Islet precursor cell (in vitro differentiated cells): ENCODE measurements at regions not wholly inside any gene's neighbourhood (a gene's known extent, or its start where the extent isn't known, plus 50 kb on each side); places are given as distances from the start of the nearest gene placed in this dataset.

Experiments
- DNase-seq: peaks from one replicate; pipeline ENCODE4 v3.0.0-alpha.2; 2018

DNA sequence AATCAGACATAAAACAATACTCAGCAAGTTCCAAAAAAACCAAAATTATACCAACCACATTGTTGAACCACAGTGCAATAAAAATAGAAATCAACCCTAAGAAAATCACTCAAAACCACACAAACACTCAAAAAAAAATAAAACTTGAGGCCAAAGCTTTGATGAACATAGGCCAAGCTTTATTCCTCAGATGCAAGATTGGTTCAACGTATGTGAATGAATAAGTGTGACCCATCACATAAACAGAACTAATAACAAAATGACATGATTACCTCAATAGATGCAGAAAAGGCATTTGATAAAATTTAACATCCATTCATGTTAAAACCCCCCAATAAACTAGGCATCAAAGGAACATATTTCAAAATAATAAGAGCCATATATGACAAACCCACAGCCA, 506.1 kb upstream of the FZD8 start:
- no peak for DNase-seq

DNA sequence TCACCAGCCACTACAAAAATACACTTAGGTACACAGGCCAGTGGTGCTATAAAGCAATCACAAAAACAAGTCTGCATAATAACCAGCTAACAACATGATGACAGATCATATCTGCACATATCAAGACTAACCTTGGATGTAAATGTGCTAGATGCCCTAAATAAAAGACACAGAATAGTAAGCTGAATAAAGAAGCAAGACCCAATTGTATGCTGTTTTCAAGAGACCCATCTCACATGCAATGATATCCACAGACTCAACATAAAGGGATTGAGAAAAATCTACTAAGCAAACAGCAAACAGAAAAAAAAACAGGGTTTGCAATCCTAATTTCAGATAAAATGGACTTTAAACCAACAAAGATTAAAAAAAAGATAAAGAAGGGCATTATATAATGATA, 505.4 kb upstream of the FZD8 start:
- DNase-seq, result no peak

DNA sequence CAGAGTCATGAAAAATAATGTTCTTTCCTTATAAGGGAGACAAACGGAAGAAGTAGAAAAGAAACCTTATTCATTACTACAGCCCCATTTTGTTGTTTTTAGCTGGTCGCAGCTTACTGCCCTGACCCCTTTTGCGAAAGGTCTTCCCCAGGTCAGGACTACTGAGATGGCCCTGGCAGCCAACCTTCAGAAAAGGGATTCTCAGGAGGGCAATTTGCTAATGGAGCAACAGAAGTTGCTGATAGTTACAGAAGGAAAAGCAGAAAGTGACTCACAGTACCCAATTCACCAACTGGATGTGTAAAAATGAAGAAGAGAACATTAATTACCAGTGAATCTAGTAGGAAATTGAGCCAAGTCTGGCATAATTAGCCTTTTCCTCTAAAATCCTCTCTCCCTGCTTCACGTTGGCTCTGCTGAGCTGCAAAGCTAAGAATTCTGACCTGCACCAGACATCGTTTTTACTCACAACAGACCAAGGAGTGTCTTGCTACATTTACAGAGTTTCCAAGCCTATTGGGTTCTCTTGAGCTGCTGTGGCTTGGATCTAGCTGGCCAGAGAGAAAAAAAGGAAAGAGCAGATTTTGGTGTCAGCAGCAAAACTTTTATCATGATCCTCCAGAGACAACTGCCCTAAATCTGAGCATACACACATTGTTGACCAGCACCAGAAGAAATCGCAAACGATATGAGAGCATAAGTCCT, 499.9 kb upstream of the FZD8 start:
- DNase-seq, result no peak

DNA sequence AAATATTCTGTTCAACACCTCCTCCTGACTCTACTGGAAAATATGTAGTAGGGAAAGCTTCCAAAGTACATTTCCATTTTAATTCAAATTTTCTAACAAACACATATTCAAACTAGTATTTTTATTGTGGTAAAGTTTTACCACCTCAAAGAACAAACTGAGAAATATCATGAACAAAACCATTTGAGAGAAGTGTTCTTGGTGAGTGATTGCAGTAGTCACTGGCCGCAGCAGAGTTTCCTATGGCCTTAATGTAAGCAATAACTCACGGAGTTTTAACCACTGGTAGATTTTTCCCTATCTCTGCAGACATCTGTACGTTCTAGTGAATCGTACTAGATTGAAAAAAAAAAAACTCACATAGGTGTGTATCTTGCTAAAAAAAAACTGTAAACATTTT, 487.0 kb upstream of the FZD8 start:
- DNase-seq, result no peak

DNA sequence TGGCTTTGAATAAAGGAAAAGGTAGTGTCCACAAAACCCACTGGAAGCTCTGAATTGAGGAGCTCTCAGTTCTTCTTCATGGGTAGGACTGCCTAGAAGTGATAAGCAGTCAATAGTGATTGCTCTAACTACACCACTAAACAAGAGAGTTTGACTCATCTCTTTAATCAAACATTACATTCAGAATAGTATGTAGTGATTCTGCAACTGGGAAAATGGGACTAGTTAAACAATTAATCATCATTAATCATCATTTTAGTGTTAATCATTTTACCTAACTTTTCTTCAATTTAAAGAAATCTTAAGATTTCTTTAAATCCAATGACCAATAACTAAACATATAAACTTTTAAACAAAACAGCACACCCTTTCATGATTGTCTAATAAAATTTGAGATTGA, 484.0 kb upstream of the FZD8 start:
- no peak for DNase-seq

DNA sequence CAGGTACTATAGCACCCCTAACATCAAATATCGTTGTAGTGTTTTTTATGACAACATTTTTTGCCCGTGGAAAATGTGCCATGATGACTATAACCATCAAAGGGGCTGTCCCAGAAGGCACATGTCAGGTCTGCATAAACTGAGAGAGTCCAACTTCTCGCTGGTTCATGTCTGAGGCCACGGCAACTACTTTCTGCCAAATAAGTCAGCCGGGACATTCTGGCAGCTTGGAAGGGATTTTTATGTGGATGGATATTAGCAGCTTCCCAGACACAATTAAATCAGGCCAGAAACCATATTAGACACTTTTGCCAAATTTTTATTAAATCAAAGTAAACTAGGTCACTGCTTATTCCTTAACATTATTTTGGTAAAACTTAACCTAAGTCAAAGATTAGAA, 477.4 kb upstream of the FZD8 start:
- no peak for DNase-seq

DNA sequence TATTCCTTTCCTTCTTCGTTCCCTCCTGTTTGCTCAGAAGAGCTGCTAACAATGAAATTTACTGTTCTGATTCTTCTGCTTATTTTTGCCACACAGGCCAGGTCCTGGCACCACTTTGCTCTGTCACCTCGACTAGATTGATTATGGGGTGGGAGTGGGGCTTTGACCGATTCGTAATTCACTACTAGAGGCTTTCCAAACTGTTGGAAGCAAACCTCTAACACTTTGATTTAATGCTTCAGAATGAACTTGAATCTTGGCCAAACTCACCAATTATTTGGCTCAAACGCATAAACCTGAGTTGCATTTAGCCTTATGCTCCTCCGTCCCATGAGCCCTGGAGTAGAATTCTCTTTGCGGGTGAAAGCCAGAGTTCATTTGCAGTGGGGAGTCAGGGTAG, 476.2 kb upstream of the FZD8 start:
- no peak for DNase-seq

DNA sequence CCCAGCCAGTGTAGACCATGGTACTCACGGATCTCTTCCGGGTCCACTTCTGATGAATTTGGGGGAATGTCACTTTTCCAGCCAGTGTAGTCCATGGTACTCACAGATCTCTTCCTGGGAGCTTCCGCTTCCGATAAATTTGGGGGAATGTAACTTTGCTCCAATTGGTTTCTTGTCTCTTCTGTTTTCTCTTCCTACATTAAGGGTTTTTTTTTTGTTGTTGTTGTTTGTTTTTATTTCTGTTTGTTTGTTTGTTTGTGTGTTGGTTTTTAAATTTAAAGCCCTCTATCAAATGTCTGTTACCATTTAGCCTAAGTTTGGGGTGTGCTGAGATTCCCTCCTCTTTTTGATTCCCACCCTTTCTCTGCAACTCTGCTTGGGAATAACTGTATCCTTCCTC, 475.8 kb upstream of the FZD8 start:
- no peak for DNase-seq

DNA sequence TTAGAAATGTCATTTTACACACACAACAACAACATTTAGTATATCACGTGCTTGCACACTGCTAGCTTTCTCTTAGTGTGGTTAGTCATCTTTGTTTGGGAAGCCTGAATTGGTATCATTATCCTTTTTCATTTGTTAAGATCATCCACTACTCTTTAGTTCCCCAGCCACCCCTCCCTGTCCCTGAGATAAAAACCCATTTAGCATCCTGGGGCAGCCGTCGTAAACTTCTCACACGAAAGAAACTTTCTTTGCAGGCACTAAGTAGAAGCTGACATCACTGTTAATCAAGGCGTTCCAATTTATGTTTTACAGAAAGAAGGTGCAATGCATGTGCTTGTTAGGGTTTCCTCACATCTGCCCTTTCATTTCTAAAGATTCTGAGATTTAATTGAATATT, 475.1 kb upstream of the FZD8 start:
- DNase-seq, result no peak

DNA sequence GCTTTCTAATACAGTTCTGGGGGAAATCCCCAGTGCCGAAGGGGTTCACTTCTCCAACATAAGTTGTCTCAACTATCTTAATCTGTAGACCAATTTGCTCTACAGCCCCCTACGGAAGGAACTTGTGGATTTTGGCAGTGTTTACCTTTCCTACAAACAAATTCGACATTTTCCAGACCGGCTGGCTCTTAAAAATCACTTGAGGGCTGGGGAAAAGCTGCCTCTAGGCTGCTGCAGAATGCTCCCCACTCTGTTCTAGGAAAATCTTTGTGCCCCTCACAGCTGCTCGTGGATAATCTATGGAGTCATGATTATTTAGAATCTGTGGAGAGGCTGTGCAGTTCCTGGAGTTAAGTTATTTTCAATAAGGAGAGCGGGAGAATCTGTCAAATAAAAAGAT, 474.6 kb upstream of the FZD8 start:
- DNase-seq, result no peak

DNA sequence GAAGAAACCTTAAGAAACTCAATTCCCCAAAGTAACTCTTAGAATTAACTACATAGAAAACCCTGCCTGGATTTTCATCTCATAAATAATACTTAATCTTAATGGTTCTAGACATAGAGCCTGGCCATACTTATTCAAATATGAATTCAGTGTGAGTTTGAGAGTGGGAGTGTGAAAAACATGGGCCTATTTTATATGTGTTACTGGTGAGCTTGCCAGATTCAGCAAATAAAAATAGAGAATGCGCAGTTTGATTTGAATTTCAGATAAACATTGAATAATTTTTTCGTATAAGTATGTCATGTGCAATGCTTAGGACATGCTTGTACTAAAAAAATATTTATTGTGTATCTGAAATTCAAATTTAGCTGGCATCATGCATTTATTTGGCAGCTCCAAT, 473.9 kb upstream of the FZD8 start:
- DNase-seq, result no peak

DNA sequence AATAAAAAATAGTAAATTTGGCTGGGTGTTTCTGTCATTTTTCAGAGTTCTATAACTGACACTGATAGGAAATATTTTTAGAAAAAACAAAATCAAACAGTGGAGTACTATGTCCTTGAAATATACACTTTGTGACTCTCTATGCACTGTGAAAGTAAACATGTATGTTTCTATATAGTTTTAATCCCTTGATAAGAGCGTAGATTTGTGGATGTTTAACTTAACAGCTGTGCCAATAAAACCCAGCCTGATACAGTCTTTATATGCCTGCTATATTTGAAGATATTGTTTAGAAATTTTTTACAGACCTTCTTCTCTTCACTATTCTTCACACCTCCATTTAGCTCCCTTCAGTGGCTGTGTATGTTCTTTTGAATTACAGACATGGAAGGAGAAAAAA, 473.3 kb upstream of the FZD8 start:
- DNase-seq, result no peak

DNA sequence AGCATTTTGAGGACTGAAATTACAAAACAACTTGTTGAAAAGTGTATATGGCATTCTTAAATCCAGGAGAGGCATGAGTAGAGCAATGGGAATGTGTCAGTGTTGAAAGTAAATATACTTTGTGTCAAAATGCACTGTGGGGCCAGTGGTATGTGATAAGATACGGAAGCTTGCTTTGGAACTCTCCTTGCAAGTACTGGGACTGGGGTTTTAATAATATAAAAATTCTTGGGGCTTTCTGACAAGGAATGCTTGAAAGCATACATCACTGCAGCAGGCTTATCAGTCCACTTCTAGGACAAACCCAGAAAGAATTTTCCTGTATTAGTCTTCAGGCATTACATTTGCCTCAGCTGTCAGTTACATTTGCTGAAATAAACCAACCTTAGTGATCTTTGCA, 472.8 kb upstream of the FZD8 start:
- DNase-seq, result no peak

DNA sequence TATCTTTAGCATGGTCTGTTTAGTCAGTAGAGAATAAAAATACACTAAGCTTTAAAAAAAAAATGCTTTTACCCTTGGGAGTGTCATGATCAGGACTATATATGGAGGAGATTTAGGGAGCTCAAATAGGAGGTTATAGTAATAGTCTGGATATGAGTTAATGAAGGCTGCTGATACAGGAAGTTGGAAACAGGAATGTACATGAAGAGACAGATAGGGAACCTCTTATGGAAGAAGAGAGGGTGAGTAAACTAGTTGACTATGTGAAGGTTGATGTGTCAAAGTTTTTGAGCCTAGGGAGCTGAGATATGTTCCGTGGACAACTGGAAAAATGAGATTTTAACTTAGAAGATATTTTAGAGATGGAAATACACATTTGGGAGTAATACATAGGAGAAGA, 472.0 kb upstream of the FZD8 start:
- DNase-seq, result no peak

DNA sequence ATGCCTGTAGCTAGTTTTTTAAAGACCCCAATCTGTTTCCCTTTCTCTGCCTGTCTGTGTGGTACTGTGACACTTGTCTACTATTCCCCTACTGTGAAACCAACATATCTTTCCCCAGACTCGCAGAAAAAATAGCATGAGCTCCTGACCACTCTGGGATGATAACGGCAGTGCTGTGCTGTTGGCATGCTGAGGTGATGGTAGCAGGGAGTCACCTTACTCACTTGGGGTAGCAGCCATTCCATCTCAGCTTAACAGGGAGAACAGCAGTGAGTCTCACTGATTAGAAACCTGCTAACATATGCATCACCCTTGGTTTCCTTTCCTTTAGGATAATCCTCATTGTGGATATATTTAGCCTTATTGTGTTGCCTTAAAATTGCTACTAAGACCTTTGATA, 469.6 kb upstream of the FZD8 start:
- no peak for DNase-seq

DNA sequence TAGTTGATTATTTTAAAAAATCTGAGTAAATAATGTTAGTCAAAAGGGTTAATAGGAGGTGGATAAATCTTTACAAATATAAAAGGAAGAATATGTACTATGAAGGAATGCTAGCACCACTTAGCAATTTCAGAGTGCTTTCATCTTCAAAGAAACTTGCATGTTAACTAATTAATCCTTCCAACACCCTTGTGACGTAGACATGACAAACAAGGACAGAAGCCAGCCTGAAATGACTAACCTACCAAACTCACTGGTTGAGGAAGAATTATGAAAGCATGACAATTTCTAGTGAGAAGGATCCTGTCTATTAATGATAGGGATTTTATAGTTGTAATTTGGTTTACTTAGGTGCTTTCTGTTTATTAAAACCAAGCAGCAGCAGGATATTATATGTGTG, 468.0 kb upstream of the FZD8 start:
- no peak for DNase-seq

DNA sequence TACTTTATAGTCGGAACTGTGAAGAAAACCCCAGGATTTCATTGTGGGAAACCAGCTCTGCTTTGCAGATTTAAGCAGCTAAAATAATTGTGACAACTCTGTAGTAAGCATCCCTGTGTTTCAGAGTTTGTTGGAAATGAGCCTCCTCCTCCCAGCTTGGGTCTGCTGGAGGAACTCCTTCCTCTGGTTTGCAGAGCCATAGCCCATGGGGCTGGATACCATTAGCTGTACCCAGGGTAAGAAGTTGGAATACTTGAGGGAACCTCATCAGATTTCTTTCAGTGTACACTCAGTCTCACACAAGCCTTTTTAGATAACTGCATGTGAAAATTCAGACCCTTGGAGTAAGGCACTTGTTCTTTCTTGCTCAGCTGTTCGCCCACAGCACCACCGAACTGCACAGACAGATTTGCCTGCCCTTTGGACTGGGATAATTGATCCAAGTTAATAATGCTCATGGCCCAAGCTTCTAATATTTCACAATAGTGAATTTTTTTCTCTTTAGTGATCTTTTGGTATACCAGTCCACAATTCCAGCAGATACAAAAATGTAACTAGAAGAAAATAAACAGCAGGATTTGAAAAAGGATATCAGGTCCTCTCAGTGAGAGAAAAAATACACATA, 467.4 kb upstream of the FZD8 start:
- no peak for DNase-seq

DNA sequence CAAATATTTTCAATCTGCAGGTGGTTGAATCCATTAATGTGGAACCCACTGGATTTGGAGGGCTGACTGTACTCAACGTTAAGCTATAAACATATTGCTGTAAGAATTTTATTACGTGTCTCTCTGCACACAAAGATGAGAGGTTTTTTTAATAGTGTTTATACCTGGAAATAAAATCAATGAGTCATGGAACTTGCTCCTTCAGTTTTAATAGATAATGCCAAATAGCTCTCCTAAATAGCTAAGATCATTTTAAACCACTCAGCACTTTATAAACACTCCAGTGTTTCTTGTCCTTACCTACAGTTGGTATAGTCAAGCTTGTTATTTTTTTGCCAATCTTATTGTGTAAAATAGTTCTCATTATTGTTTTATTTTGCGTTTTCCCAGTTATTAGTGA, 455.6 kb upstream of the FZD8 start:
- no peak for DNase-seq

DNA sequence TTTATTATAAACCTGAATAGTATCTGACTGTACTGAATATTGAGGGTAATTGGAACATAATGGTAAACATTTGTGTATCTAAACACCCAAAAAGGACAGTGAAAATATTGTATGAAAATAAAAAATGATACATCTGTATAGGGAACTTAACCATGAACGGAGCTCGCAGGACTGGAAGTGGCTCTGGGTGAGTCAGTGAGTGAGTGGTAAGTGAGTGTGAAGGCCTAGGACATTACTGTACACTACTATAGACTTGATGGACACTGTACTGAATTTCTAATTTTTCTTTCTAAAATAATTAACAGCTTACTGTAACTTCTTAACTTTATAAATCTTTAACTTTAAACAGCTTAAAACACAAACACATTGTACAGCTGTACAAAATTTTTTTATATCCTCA, 454.5 kb upstream of the FZD8 start:
- DNase-seq, result no peak

DNA sequence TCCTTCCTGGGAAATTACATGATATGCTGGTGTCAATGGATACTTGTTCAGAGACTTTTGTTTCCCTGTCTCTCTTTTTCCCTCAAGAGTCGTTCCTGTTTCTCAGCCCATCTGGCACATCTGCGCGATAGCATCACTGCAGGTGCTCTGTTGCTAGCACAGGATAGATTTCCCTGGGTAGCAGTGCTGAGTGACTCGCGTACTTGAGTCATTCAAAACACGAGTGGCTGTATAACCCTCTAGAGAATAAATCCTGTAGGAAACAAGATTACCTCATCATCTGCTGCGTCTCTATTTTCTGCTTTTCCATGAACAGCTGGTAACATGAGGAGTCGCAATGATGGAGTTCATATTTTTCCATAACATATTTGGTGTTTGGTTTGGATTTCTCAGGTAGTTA, 452.0 kb upstream of the FZD8 start:
- no peak for DNase-seq

DNA sequence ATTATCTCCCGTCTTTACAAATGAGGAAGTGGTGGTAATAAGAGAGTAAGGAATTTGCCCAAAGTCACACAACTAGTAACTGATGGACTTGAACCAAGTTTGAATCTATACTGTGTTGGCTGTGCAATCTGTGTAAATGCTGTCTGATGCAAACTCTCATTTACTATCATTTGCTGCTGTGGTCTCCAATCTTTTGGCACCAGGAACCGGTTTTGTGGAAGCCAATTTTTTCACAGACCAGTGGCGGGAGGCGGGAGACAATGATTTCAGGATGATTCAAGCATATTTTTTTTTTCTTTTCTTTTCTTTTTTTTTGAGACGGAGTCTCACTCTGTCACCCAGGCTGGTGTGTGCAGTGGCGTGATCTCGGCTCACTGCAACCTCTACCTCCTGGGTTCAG, 450.0 kb upstream of the FZD8 start:
- DNase-seq, result no peak

DNA sequence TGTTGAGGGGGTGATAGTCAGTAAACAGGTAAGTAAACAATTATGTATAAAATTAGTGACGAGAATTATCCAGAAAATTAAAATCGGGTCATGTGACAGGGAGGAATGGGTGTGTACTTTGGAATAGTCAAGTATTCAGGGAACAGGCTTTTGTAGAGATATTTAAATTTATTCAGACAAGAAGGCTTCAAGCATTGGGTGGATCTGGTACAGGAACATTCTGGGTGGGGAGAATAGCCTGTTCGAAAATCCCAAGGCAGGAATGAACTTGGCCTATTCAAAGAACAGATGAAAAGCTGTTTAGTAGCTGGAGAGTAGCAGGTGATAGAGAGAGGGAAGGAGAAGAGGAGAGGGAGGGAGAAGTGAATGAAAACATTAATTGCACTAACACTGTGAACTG, 448.9 kb upstream of the FZD8 start:
- no peak for DNase-seq

DNA sequence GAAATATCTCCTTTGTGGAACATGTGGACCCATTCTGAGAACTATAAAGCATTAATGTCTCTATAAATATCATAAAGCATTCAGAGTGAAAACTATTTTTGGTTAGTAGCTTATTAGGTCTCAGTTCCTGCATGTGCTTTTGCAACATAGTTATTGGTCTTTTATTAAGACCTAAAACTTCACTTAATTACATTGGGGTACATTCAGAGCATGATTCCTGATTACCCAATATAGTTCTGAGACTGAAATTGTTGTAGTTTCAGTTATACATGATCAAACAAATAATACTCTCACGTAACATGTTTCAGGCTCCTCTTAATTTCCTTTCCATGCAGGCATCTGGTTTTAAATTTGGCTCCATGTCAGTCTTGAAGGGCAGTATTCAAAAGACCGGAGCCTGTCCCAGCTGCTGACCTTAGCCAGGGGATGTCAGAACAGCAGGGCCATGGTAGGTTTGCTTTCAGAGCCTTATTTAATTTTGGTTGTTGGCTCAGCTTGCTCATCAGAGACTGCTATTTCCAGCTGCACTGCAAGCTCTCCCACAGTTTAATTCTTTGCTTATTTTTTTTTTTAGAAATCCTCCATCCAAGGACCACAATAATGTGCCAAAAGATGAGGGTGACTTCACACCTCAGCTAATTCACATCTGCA, 447.8 kb upstream of the FZD8 start:
- DNase-seq, result no peak
